HepG2 (cell line): ENCODE measurements at regions not wholly inside any gene's neighbourhood (a gene's known extent, or its start where the extent isn't known, plus 50 kb on each side); places are given as distances from the start of the nearest gene placed in this dataset.

ENCODE experiments used
- ATAC-seq: fragments of 200-7000 bp; cut with Tn5 transposase; 3 replicates; pipeline ENCODE4 v1.9.1; 2020; ENCODE audit warnings: mild to moderate bottlenecking, moderate library complexity
- BruUV-seq: library from RNA; stranded (reverse); fragments of 400-500 nt; replicated peaks from 2 replicates; lab custom pipeline; 2021; lab: Mats Ljungman, UMichigan
- CTCF ChIA-PET: fragments of 300-600 bp; formaldehyde crosslinking; extraction: SDS; loops from one replicate; lab custom pipeline; 2021; ENCODE audit warnings: low total read pairs, inconsistent platforms, low intra/inter-chr PET ratio; lab: Yijun Ruan, JAX
- POLR2A ChIA-PET: fragments of 350-600 bp; sonication (Branson Sonifier 250); formaldehyde crosslinking; loops from one replicate; lab custom pipeline; 2020; ENCODE audit warnings: antibody characterized with exemption, inconsistent platforms; lab: Yijun Ruan, JAX
- DNase-seq: peaks from one replicate; pipeline ENCODE4 v3.0.0-alpha.2; 2015; ENCODE audit warnings: low spot score
- FAIRE-seq: peaks from 3 replicates; lab custom pipeline; 2011; peaks lifted over from hg19 to GRCh38; lab: Jason Lieb, UNC
- H2AFZ ChIP-seq: one replicate; pipeline ENCODE4 v1.6.1; 2011; ENCODE audit warnings: low read length, inconsistent platforms
- H3K27ac ChIP-seq: fragments of 300-600 bp; 3 replicates; pipeline ENCODE4 v1.8.0; 2011; ENCODE audit warnings: mixed run types, mild to moderate bottlenecking, mixed read lengths, low read length, inconsistent platforms; ENCODE audit not compliant: insufficient read depth; ENCODE audit errors: extremely low read length
- H3K27me3 ChIP-seq, 2 experiments: fragments of 200-600 bp in 1 of 2; 2 replicates in 1 of 2; 3 replicates in 1 of 2; pipeline versions ENCODE4 v1.6.0 to v1.8.0; 2011; ENCODE audit warnings: low read length in 2 of 2, mild to moderate bottlenecking in 2 of 2, moderate library complexity in 2 of 2, inconsistent platforms in 1 of 2; ENCODE audit not compliant: insufficient read depth in 2 of 2, control insufficient read depth in 1 of 2
- H3K36me3 ChIP-seq, 2 experiments: fragments of 200-600 bp in 1 of 2; replicated peaks in 1 of 2; 2 replicates in 1 of 2; 3 replicates in 1 of 2; pipeline versions ENCODE4 v1.5.1 to v1.8.0; 2011; ENCODE audit warnings: low read length in 2 of 2, inconsistent platforms in 1 of 2; ENCODE audit not compliant: insufficient read depth in 2 of 2, control insufficient read depth in 1 of 2
- H3K4me1 ChIP-seq: 2 replicates; pipeline ENCODE4 v1.5.1; 2012; ENCODE audit warnings: low read length, inconsistent platforms; ENCODE audit not compliant: insufficient read depth
- H3K4me2 ChIP-seq: 2 replicates; pipeline ENCODE4 v1.6.0; 2011; ENCODE audit warnings: low read depth, low read length, inconsistent platforms
- H3K4me3 ChIP-seq, 3 experiments: fragments of 200-600 bp in 1 of 3; sonication (generic), shearing (Covaris generic) in 1 of 3; replicated peaks in 1 of 3; 2 replicates each; pipeline ENCODE4 v1.5.1; 2011 to 2016; ENCODE audit warnings: low read length in 3 of 3, inconsistent platforms in 2 of 3, low read depth in 2 of 3, mild to moderate bottlenecking in 2 of 3, control low read depth in 1 of 3, mixed read lengths in 1 of 3; ENCODE audit not compliant: insufficient read depth in 1 of 3
- H3K79me2 ChIP-seq: one replicate; pipeline ENCODE4 v1.6.1; 2011; ENCODE audit warnings: low read length, inconsistent platforms; ENCODE audit not compliant: insufficient read depth
- H3K9ac ChIP-seq: 2 replicates; pipeline ENCODE4 v1.6.0; 2011; ENCODE audit warnings: mild to moderate bottlenecking, low read depth, low read length, inconsistent platforms; ENCODE audit not compliant: insufficient read depth
- H3K9me3 ChIP-seq: 2 replicates; pipeline ENCODE4 v1.5.1; 2012; ENCODE audit warnings: mild to moderate bottlenecking, low read length
- H4K20me1 ChIP-seq: 2 replicates; pipeline ENCODE4 v1.6.0; 2011; ENCODE audit warnings: inconsistent platforms, mild to moderate bottlenecking, low read length, moderate library complexity; ENCODE audit not compliant: insufficient read depth
- ARID3A ChIP-seq: IDR thresholded peaks from 2 replicates; pipeline ENCODE4 v1.6.1; 2012; ENCODE audit warnings: low read depth, low read length, improper control_type of control experiment
- ATRX ChIP-seq: sonication (generic); formaldehyde crosslinking; IDR thresholded peaks from 2 replicates; pipeline ENCODE4 v1.4.0; 2020; ENCODE audit warnings: missing genetic modification reagents, borderline replicate concordance
- DNMT1 ChIP-seq: sonication (generic); formaldehyde crosslinking; IDR thresholded peaks from 2 replicates; pipeline ENCODE4 v1.5.1; 2020; ENCODE audit warnings: mild to moderate bottlenecking, missing genetic modification reagents
- ELF1 ChIP-seq: sonication (generic); formaldehyde crosslinking; IDR thresholded peaks from 2 replicates; pipeline ENCODE4 v1.4.0; 2020; ENCODE audit warnings: missing genetic modification reagents
- MAFG ChIP-seq: sonication (generic); formaldehyde crosslinking; IDR thresholded peaks from 2 replicates; pipeline ENCODE4 v1.5.1; 2020; ENCODE audit warnings: mild to moderate bottlenecking, missing genetic modification reagents
- NR0B2 ChIP-seq: sonication (generic); formaldehyde crosslinking; IDR thresholded peaks from 2 replicates; pipeline ENCODE4 v1.4.0; 2020; ENCODE audit warnings: mild to moderate bottlenecking, missing genetic modification reagents
- PRDM15 ChIP-seq: sonication (generic); formaldehyde crosslinking; IDR thresholded peaks from 2 replicates; pipeline ENCODE4 v1.4.0; 2020; ENCODE audit warnings: missing genetic modification reagents
- REXO4 ChIP-seq: sonication (generic); formaldehyde crosslinking; IDR thresholded peaks from 2 replicates; pipeline ENCODE4 v1.8.0; 2022; ENCODE audit warnings: missing genetic modification reagents, mild to moderate bottlenecking, borderline replicate concordance
- SNAPC5 ChIP-seq: sonication (generic); formaldehyde crosslinking; IDR thresholded peaks from 2 replicates; pipeline ENCODE4 v1.8.1; 2023; ENCODE audit warnings: mild to moderate bottlenecking, missing genetic modification reagents, borderline replicate concordance
- SRSF4 ChIP-seq: fragments of 200-400 bp; formaldehyde crosslinking; IDR thresholded peaks from one replicate; pipeline ENCODE4 v1.6.1; 2018; ENCODE audit warnings: mild to moderate bottlenecking, low read depth, low read length, moderate library complexity; ENCODE audit not compliant: poor library complexity, severe bottlenecking
- TBL1XR1 ChIP-seq: fragments of 150-350 bp; IDR thresholded peaks from 2 replicates; pipeline ENCODE4 v1.6.1; 2014; ENCODE audit warnings: borderline replicate concordance, low read length; ENCODE audit not compliant: partially characterized antibody
- ZBTB1 ChIP-seq: sonication (generic); formaldehyde crosslinking; IDR thresholded peaks from 2 replicates; pipeline ENCODE4 v1.4.0; 2020; ENCODE audit warnings: missing genetic modification reagents, borderline replicate concordance
- ZFYVE20 ChIP-seq: sonication (generic); formaldehyde crosslinking; IDR thresholded peaks from 2 replicates; pipeline ENCODE4 v1.8.0; 2023; ENCODE audit warnings: low read depth, mild to moderate bottlenecking, moderate library complexity, missing genetic modification reagents, borderline replicate concordance
- ZNF569 ChIP-seq: sonication (generic); formaldehyde crosslinking; IDR thresholded peaks from 2 replicates; pipeline ENCODE4 v1.5.0; 2020; ENCODE audit warnings: mild to moderate bottlenecking, missing genetic modification reagents, moderate library complexity, borderline replicate concordance
- ZNF766 ChIP-seq: sonication (generic); formaldehyde crosslinking; IDR thresholded peaks from 2 replicates; pipeline ENCODE4 v1.5.0; 2020; ENCODE audit warnings: missing genetic modification reagents, borderline replicate concordance
- WGBS: methylation state at CpG from one replicate; pipeline ENCODE4 v1.1.6; 2017; ENCODE audit warnings: low lambda C conversion rate; 5-methylcytosine and 5-hydroxymethylcytosine counted together
- in situ Hi-C: cut with HindIII; loops from 2 replicates; pipeline ENCODE4 v1.10.0; 2017; ENCODE audit warnings: low pct_unique_long_range_greater_than_20kb; ENCODE audit not compliant: extremely low pct_ligation_motif_present
- intact Hi-C: fragments of 100-400 bp; cut with micrococcal nuclease; formaldehyde crosslinking; loops from one replicate; pipeline ENCODE4 v1.10.0; 2022; ENCODE audit not compliant: unreplicated experiment

- ChIA-PET CTCF (no interaction called here), POLR2A (no interaction called here)
- WGBS: 0% methylated on average over 2 of the region's 2 CpGs
- Histone ChIP-seq H3K4me2 (no peak overlapping the region), H3K9ac (no peak overlapping the region), H4K20me1 (no peaks in the 10 kb centered on the region), H3K27me3 (no peaks in the 10 kb centered on the region), H3K27ac (no peak overlapping the region), H3K36me3 (no peaks in the 10 kb centered on the region), H3K9me3 (no peaks in the 10 kb centered on the region), H2AFZ (no peak overlapping the region), H3K4me3 (no peak overlapping the region), H3K79me2 (no peaks in the 10 kb centered on the region), H3K4me1 (no peaks in the 10 kb centered on the region)
- FAIRE-seq: no peak
- in situ Hi-C loops: no loop called here
- intact Hi-C loops: no loop called here
- ATAC-seq: no peak
- TF ChIP-seq ZBTB1 (CRISPR knock-in tag) (no peak), DNMT1 (CRISPR knock-in tag) (no peak), ZNF569 (CRISPR knock-in tag) (no peak), SNAPC5 (CRISPR knock-in tag) (no peak), NR0B2 (CRISPR knock-in tag) (no peak), SRSF4 (no peak), PRDM15 (CRISPR knock-in tag) (no peak), ATRX (CRISPR knock-in tag) (no peak), ARID3A (no peak), MAFG (CRISPR knock-in tag) (no peak), TBL1XR1 (no peak), REXO4 (CRISPR knock-in tag) (no peak), ZNF766 (no peak), ZFYVE20 (CRISPR knock-in tag) (no peak), ELF1 (no peak)
- no peak for DNase-seq
- BruUV-seq: no TSS peak
Measured at GRCh38 chr11:23973244-23973643, 523.6 kb upstream of the LUZP2 start.
